ENCODE measurements at regions not wholly inside any gene's neighbourhood (a gene's known extent, or its start where the extent isn't known, plus 50 kb on each side); places are given as distances from the start of the nearest gene placed in this dataset.

DNA sequence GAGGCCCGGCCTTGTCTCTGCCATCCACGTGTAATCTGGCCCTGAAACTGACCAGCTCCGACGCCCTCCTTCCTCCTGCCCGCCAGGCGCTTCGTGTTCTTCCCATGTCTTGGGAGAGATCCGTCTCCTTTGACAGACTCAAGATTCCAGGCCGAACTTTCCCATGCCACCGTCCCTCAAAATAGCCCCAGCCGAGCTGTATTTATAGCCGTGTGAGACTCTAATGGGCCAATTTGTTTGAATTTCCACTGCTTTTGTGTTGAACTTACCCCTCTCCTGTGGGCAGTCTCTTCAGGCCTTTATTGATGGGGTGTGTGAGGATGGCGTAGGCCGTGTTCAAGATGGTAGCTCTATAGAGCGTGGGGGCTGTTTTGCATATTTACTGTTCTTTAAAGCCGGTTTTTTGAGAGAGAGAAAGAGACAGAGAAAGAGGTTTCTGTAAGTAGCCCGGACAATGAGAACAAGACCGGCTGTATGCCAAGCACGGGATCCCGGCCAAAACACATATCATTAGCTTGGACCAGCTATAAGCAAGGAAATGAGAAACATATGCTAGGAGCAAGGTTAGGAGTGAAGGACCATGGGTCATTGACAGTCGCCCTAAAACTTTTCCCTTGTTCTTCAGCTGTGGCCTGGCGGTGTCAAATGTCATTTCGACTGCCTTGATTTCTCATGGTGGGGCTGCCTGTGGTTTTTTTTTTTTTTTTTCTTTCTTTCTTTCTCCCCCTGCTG, 124.5 kb upstream of the ZFHX3 start:
- Histone ChIP-seq H3K4me1 (peaks cover 19% of the 10 kb centered on the region), H3K4me3 (no peak overlapping the region), H3K27ac (peak overlapping the region; percentile 12), H3K27me3 (no peaks in the 10 kb centered on the region), H3K9me3 (no peaks in the 10 kb centered on the region), H3K36me3 (no peaks in the 10 kb centered on the region)
- peak; percentile 76 for DNase-seq
- intact Hi-C loops (cut with DNase I): loop anchor here (10.0 kb wide), 1 partner anchor 108 kb away; no protein-coding TSS in a partner anchor
- TF ChIP-seq, protein P1, sequence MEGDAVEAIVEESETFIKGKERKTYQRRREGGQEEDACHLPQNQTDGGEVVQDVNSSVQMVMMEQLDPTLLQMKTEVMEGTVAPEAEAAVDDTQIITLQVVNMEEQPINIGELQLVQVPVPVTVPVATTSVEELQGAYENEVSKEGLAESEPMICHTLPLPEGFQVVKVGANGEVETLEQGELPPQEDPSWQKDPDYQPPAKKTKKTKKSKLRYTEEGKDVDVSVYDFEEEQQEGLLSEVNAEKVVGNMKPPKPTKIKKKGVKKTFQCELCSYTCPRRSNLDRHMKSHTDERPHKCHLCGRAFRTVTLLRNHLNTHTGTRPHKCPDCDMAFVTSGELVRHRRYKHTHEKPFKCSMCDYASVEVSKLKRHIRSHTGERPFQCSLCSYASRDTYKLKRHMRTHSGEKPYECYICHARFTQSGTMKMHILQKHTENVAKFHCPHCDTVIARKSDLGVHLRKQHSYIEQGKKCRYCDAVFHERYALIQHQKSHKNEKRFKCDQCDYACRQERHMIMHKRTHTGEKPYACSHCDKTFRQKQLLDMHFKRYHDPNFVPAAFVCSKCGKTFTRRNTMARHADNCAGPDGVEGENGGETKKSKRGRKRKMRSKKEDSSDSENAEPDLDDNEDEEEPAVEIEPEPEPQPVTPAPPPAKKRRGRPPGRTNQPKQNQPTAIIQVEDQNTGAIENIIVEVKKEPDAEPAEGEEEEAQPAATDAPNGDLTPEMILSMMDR (IDR thresholded peaks at IDR 0.05): peak; percentile 36
- ATAC-seq: peak; percentile 53

DNA sequence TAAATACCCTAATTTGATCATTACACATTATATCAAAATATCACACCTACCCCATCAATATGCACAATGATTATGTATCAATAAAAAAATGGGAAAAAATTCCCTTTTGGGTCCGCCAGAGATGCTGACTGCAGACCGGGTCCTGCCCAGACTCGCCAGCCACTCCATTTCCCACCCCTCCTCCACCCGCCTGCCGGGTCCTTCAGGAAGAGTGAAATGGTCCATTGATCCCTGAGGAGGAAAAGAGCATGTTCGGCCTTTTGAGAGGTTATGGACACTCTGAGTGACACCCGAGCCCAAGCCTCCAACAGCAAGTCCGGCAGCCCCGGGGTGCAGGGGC, 123.9 kb upstream of the ZFHX3 start:
- H3K27me3 ChIP-seq: no peaks in the 10 kb centered on the region
- ATAC-seq (no peak), DNase-seq (no peak)
- no peak overlapping the region for H3K4me3 ChIP-seq
- H3K27ac ChIP-seq: peak overlapping the region; percentile 12
- H3K9me3 ChIP-seq: no peaks in the 10 kb centered on the region
- H3K4me1 ChIP-seq: peaks cover 19% of the 10 kb centered on the region
- H3K36me3 ChIP-seq: no peaks in the 10 kb centered on the region
- intact Hi-C loops (cut with DNase I): loop anchor here (10.0 kb wide), 1 partner anchor 107 kb away; no protein-coding TSS in a partner anchor
- TF ChIP-seq, protein P1 (IDR thresholded peaks at IDR 0.05): no peak

DNA sequence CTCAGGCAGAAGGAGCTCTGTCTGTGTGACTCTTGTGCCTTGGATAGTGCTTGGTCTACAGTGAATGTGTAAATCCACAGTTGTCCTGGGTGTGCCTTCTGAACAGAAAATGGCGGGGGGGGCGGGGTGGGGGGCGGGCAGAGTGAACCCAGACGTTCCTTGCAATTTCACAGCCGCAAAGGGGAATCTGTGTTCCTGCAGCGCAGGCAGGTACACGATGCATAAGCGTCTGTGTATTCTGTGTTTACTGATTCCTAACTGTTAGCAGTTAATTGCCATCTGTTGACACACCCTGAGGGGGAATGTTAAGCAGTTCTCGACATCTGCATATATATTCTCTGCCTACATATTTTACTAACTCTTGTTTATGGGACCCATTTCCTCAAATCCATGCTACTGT, 123.5 kb upstream of the ZFHX3 start:
- Histone ChIP-seq H3K4me1 (peaks cover 19% of the 10 kb centered on the region), H3K27ac (no peak overlapping the region), H3K27me3 (no peaks in the 10 kb centered on the region), H3K4me3 (no peak overlapping the region), H3K36me3 (no peaks in the 10 kb centered on the region), H3K9me3 (no peaks in the 10 kb centered on the region)
- DNase-seq: no peak
- TF ChIP-seq, protein P1 (IDR thresholded peaks at IDR 0.05): no peak
- no peak for ATAC-seq
- intact Hi-C loops (cut with DNase I): loop anchor here (10.0 kb wide), 1 partner anchor 107 kb away; no protein-coding TSS in a partner anchor

GRCh38 chr16:73170612-73171038, 122.7 kb upstream of the ZFHX3 start:
- ATAC-seq (no peak), DNase-seq (no peak)
- intact Hi-C loops (cut with DNase I): loop anchor here (10.0 kb wide), 1 partner anchor 106 kb away; no protein-coding TSS in a partner anchor
- Histone ChIP-seq H3K27ac (no peak overlapping the region), H3K27me3 (no peaks in the 10 kb centered on the region), H3K4me1 (peaks cover 23% of the 10 kb centered on the region), H3K9me3 (no peaks in the 10 kb centered on the region), H3K4me3 (no peak overlapping the region), H3K36me3 (no peaks in the 10 kb centered on the region)
- TF ChIP-seq, protein P1 (IDR thresholded peaks at IDR 0.05): no peak

DNA sequence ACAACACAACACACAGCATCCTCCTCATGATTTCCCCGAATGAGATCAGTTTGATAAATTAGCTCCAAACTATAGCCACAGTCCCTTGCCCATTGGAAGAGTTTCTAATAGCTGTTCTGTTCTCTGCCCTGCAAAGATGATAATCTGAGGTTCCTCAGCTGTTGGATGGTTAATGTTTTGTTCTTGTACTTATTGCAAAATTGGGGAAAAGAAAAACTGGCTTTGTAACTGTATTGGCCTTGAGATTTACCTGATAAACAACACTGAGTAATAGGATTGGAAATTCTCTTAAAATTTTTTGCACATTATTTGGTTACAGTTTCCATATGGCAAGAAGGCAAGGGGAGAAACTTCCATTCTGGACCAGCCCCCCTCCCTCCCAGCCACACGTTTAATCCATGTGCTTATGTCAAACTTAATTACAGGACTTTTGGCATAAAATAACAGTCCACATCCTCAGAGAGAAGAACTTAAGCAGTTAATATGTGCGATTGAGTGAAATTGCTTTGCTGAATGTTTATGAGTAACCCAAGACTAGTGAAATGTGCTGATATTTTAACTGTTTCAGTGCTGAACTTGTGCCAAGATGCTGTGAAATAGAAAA, 119.1 kb upstream of the ZFHX3 start:
- Histone ChIP-seq H3K36me3 (no peaks in the 10 kb centered on the region), H3K27ac (peak overlapping the region; percentile 61), H3K9me3 (no peaks in the 10 kb centered on the region), H3K4me3 (peak overlapping the region; percentile 32), H3K27me3 (no peaks in the 10 kb centered on the region), H3K4me1 (peaks cover 4% of the 10 kb centered on the region)
- ATAC-seq (no peak), DNase-seq (no peak)
- TF ChIP-seq, protein P1 (IDR thresholded peaks at IDR 0.05): no peak
- intact Hi-C loops (cut with DNase I): no loop called here
